ENCODE measurements at regions not wholly inside any gene's neighbourhood (a gene's known extent, or its start where the extent isn't known, plus 50 kb on each side); places are given as distances from the start of the nearest gene placed in this dataset.

DNA sequence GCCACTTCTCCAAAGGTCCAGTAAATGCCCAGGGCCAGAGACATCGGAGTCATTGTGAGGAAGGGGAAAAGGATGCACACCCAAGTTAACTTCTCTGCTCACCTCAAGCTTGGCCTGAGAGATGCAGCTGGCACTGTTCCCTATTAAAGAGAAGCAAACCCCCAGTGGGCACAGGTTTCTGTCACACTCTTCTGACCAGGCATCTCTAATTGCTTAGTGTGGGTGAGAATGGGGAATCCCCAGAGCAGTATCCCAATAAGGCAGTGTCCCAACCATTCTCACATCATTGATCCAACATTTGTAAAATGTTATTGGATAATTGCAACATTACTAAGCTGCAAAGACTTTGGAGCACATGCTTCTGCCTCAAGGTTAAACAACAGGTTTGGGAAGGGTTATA is 232.3 kb downstream of the ADGRG6 start:
- no peak overlapping the region for H2AFZ ChIP-seq (ENCODE audit: insufficient read depth, low read depth, low read length, poor library complexity, severe bottlenecking)
- no peaks in the 10 kb centered on the region for H3K36me3 ChIP-seq (replicated peaks in 1 of 2; ENCODE audit: control insufficient read depth in 1 of 2, insufficient read depth in 2 of 2, low read length in 2 of 2)
- Mint-ChIP-seq H3K36me3 (no peaks in the 10 kb centered on the region), H3K27ac (no peak overlapping the region), H3K4me3 (no peak overlapping the region), H3K27me3 (ENCODE audit: low read depth in 3 of 3) (peaks cover 0 to 5% (median 0%) of the 10 kb centered on the region in 3 donors), H3K9me3 (peaks cover 3 to 27% (median 20%) of the 10 kb centered on the region in 7 donors), H3K4me1 (no peaks in the 10 kb centered on the region)
- no peak overlapping the region for H3K9ac ChIP-seq (ENCODE audit: insufficient read depth, low read length, poor library complexity, severe bottlenecking)
- DNase-seq, result no peak
- H3K79me2 ChIP-seq (ENCODE audit: insufficient read depth, low read length), result no peaks in the 10 kb centered on the region
- no peaks in the 10 kb centered on the region for H3K27me3 ChIP-seq (ENCODE audit: control insufficient read depth in 2 of 2, insufficient read depth in 2 of 2, low read length in 2 of 2)
- no peaks in the 10 kb centered on the region for H4K20me1 ChIP-seq (ENCODE audit: insufficient read depth, low read length)
- H3K27ac ChIP-seq (ENCODE audit: low read depth in 1 of 2, low read length in 2 of 2), result no peak overlapping the region
- H3K4me3 ChIP-seq (replicated peaks in 1 of 3; ENCODE audit: low read depth in 2 of 3, low read length in 3 of 3), result no peak overlapping the region
- no peak overlapping the region for H3K4me2 ChIP-seq (replicated peaks; ENCODE audit: extremely low read depth, low read length, poor library complexity, severe bottlenecking)
- H3K4me1 ChIP-seq (ENCODE audit: control insufficient read depth in 1 of 2, insufficient read depth in 2 of 2, low read length in 2 of 2), result no peaks in the 10 kb centered on the region
- intact Hi-C loops (cut with micrococcal nuclease), result no loop called here
- no peak for TF ChIP-seq CTCF (IDR thresholded peaks at IDR 0.05)
- peaks cover 30% of the 10 kb centered on the region in 2 donors for H3K9me3 ChIP-seq (replicated peaks in 1 of 2; ENCODE audit: control insufficient read depth in 1 of 2, insufficient read depth in 1 of 2, low read length in 2 of 2)
- 100% methylated on average over 1 of the region's 1 CpG for WGBS (ENCODE audit: insufficient coverage)

DNA sequence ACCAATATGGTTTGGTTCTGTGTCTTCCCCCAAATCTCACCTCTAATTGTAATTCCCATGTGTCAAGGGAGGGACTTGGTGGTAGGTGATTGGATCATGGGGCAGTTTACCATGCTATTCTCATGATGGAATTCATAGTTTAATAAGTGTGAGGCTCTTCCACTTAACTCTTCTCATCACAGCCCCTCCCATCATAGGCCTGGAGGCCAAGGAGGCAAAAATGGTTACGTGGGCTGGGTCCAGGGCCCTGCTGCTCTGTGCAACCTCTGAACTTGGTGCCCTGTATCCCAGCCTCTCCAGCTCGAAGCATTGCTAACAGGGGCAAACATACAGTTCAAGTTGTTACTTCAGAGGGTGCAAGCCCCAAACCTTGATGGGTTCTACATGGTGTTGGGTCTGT is 232.7 kb downstream of the ADGRG6 start:
- no peak for TF ChIP-seq CTCF (IDR thresholded peaks at IDR 0.05)
- H3K36me3 Mint-ChIP-seq, result no peaks in the 10 kb centered on the region
- Histone ChIP-seq H2AFZ (ENCODE audit: insufficient read depth, low read depth, low read length, poor library complexity, severe bottlenecking) (no peak overlapping the region), H3K36me3 (replicated peaks in 1 of 2; ENCODE audit: control insufficient read depth in 1 of 2, insufficient read depth in 2 of 2, low read length in 2 of 2) (no peaks in the 10 kb centered on the region), H3K4me1 (ENCODE audit: control insufficient read depth in 1 of 2, insufficient read depth in 2 of 2, low read length in 2 of 2) (no peaks in the 10 kb centered on the region), H3K4me3 (replicated peaks in 1 of 3; ENCODE audit: low read depth in 2 of 3, low read length in 3 of 3) (no peak overlapping the region), H3K9ac (ENCODE audit: insufficient read depth, low read length, poor library complexity, severe bottlenecking) (no peak overlapping the region), H3K27me3 (ENCODE audit: control insufficient read depth in 2 of 2, insufficient read depth in 2 of 2, low read length in 2 of 2) (no peaks in the 10 kb centered on the region), H3K27ac (ENCODE audit: low read depth in 1 of 2, low read length in 2 of 2) (no peak overlapping the region), H3K4me2 (replicated peaks; ENCODE audit: extremely low read depth, low read length, poor library complexity, severe bottlenecking) (no peak overlapping the region), H4K20me1 (ENCODE audit: insufficient read depth, low read length) (no peaks in the 10 kb centered on the region), H3K9me3 (replicated peaks in 1 of 2; ENCODE audit: control insufficient read depth in 1 of 2, insufficient read depth in 1 of 2, low read length in 2 of 2) (peaks cover 30% of the 10 kb centered on the region in 2 donors), H3K79me2 (ENCODE audit: insufficient read depth, low read length) (no peaks in the 10 kb centered on the region)
- no peak for DNase-seq
- H3K4me3 Mint-ChIP-seq, result no peak overlapping the region
- peaks cover 3 to 27% (median 20%) of the 10 kb centered on the region in 7 donors for H3K9me3 Mint-ChIP-seq
- H3K27me3 Mint-ChIP-seq (ENCODE audit: low read depth in 3 of 3), result peaks cover 0 to 5% (median 0%) of the 10 kb centered on the region in 3 donors
- no peaks in the 10 kb centered on the region for H3K4me1 Mint-ChIP-seq
- WGBS (ENCODE audit: insufficient coverage), result 84% methylated on average over 2 of the region's 2 CpGs
- no peak overlapping the region for H3K27ac Mint-ChIP-seq
- intact Hi-C loops (cut with micrococcal nuclease), result no loop called here

Data from CD14-positive monocyte (primary cell).